Left lobe of liver (tissue), 2 donors: ENCODE measurements at regions not wholly inside any gene's neighbourhood (a gene's known extent, or its start where the extent isn't known, plus 50 kb on each side); places are given as distances from the start of the nearest gene placed in this dataset.
"Not testable (repeated sequence)": the region's sequence is repeated elsewhere in the genome, so short reads cannot be mapped to it uniquely, and the experiment has no call there.

Source experiments
- ATAC-seq: fragments of 200-7000 bp; cut with Tn5 transposase; one replicate; pipeline ENCODE4 v1.9.1; 2020; ENCODE audit warnings: mild to moderate bottlenecking, moderate library complexity
- DNase-seq: peaks from one replicate; pipeline ENCODE4 v3.0.0-alpha.2; 2020; ENCODE audit warnings: low spot score
- donor health status: DM: no; HTN: no; CAD: no; lungs with moderate emphysema.
- donor health status: DM: no; HTN: yes; CAD: no.

DNA sequence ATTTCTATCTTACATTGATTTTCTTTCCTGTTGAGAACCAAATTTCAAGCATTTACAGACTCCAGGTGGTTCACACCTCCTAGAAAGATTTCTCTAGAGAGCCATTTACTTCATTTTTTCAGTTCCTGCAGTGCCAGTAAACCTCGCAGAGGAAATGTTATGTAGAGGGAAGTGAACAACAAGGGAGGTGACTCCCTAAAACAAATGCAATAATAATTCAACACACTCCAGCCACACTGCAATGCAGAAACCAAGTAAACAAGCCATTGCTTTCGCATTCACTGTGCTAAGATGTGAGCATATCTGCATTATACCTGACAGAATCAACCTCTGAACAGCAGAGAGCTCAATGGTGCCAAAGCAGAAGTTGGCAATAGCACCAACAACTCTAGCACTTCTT lies 215.1 kb downstream of the RBM26 start:
- ATAC-seq = peak; percentile 58
- no peak for DNase-seq

DNA sequence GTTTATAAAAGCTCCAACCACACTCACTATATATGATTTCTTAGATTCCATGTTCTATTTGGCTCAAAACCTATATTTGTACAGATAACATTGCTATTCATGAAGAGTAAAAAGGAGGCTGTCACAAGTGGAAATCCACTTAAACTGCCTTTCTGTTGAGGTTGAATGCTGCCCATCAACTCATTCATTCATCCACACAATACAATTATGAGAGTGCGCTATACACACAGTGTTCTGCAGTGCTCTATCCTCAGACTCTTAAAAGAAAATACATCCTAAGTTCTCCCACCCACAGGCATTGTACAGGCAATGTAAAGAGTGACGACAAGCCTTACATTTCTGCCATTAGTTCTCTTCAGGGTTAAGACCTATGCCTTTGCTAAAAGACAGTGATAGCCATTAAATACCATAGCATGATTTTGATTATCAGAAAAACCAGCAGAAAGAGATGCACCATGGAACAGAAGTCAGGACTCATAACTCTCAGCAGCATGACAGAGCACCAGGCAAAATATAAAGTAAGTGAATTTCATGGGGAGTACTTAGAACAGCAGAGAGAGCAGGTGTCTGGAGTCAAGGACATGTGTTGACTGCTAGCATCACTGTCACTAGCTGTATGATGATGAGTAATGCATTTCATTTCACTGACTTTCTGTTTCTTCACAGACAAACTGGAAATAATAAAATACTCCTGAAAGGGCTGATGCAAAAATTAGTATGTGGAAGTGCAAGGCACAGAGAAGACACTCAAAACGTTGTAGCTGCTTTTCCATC lies 218.0 kb downstream of the RBM26 start:
- ATAC-seq (no peak), DNase-seq (no peak)

DNA sequence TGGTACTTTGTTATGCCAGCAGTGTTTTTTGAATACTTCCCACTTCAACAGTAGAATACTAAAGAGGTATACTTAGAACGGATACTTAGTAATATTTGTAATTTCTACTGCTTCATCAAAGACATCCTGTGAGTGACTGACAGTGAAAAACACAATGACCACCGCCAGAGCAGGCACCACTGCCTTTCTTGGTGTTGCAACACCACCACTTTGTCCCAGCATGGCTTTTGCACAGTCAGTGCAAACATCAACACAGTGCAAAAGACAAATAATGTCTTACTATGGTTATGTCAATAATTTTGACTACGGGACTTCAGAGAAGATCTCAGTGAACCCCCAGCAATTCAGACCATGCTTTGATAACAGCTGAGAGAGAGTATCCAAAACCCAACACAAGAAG lies 220.5 kb downstream of the RBM26 start:
- ATAC-seq (peak; percentile 71), DNase-seq (no peak)

DNA sequence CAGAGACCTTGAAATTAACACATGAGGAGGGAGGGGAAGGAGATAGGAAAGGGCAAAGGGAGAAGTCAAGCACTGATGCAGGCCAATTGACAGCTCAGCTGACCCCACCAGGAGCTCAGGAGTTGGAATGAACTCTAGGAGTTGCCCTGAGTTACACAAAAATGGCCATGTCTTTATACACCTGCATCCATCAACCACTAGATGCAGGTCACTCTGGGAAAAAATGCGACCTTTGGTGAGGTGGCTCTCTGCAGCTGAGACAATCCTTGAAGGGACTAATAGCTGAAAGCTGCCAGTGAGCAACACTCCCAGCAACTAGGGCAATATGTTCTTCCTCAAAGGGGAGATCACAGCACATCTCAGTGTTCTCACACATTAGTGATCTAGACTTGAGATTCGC lies 222.8 kb downstream of the RBM26 start:
- ATAC-seq (no peak), DNase-seq (no peak)

DNA sequence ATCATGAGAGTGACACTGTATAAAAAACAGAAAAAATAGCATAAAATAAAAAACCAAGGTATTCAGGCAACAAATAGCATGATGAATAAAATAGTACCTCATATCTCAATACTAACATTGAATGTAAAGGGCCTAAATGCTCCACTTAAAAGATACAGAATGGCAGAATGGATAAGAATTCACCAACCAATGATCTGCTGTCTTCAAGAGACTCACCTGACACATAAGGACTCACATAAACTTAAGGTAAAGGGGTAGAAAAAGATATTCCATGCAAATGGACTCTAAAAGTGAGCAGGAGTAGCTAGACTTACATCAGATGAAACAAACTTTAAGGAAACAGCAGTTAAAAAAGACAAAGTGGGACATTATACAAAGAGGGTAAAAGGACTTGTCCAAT lies 232.4 kb downstream of the RBM26 start:
- DNase-seq, ATAC-seq: not testable (repeated sequence)

DNA sequence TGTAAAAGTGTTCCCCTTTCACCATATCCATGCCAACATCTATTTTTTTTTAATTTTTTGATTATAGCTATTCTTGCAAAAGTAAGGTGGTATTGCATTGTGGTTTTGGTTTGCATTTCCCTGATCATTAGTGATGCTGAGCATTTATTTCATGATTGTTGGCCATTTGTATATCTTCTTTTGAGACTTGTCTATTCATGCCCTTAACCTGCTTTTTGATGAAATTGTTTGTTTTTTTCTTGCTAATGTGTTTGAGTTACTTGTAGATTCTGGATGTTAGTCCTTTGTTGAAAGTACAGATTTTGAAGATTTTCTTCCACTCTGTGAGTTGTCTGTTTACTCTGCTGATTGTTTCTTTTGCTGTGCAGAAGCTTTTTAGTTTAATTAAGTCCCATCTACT lies 233.1 kb downstream of the RBM26 start:
- not testable (repeated sequence) for ATAC-seq, DNase-seq

DNA sequence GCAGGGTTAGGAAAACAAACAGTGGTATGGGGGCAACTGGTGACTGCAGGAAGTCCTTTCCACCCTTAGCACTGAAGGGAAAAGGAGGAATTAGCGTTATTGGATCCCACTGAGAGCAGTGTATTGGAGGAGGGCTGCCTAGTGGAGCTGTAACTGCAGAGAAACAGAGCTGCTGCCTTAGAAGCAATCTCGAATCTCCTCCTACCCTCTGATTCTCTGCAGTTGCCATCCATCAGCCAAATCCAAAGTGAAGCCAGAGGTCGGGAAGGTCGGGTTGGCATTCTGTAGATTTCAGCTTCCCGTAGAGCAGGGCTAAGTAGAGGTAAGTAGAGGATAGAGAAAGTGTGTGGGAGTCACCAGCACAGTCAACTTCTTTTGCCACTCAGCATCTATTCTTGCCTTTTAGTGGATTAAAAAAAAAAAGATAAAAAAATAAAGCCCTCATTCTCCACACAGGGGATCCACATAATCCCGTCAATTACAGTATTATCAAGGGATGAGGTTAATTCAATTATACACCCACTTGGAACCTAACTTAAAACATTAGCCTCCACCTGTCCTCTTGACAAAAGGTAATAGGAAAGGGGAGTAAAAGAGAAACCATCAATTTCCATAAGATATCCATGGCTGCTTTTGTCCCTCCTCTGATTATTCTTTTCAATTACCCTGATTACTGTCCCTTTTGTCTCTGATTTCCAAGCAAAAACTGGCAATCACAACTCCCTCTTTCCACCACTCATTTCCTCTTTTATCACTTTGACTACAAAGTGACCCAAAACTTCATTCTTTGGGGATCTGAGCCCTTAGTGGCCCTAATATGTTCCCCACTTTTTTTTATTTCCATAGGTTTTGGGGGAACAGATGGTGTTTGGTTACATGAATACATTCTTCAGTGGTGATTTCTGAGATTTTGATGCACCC lies 234.7 kb downstream of the RBM26 start:
- DNase-seq (no peak), ATAC-seq (no peak)

DNA sequence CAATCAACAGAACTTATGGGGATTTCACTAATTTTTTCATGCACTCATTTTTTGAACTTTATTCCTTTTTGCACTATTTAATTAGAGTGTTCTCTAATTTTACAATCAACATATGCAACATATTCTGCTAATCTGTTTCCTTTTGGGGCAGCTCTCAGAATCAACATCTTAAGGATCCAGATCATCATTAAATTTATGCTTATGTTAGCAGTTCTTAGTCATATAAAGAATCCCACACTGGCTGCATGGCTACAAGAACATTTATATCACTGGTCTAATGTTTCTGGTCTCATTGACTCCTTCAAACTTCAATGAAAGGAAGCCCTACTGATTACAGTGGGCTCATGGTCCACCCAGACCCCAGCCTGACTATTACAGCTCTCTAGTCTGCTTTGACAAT lies 245.2 kb downstream of the RBM26 start:
- ATAC-seq = no peak
- DNase-seq = no peak

DNA sequence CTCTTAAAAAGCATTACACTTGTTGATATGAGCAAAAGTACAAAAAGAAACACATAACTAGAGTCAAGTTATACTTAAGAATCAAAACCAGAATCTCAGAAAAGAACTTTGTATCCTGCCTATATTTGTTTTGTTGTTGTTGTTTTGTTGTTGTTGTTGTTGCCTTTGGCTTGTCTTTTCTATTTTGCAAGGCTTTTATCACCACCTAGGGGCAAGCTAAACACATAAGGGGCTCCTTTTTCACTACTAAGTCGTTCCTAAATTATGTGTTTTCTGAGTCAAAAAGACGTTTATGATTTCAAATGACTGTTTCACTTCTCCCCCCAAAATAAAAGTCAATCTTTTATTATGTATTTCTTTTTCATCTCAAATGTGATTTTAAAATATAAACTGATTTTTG lies 250.2 kb downstream of the RBM26 start:
- DNase-seq (no peak), ATAC-seq (no peak)

DNA sequence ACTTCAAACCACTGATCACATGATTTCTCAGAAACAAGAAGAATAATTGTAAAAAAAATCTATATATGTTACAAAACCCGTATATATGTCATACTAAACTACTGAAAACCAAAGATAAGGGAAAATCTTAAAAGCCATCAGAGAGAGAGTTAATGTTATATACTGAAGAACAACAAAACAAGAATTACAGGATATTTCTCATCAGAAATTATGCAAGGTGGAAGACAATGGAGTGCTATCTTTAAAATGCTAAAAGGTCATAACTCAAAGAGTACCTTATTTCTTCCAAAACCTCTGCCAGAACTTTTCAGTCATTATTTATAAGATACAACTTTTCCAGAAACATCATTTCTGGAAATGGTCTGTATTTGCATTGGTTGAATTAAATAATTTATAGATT lies 256.8 kb downstream of the RBM26 start:
- DNase-seq = no peak
- ATAC-seq = no peak

DNA sequence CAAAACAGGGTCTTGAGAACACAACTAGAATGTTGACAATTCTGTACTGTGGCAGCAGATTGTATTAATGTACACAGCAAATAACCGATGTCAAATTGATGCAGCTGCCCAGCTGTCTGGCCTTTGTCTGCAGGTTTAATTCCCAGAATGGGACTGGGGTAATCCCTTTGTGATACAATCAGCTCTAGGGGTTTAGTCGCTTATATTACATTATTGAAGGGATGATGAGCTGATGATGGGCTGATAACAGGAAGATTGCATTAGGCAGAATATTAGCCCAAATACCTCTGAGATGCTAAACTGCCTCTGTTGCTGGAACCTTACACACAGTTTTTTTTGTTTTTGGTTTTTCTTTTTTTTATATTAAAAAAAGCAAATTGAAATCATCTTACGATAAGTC lies 265.0 kb downstream of the RBM26 start:
- ATAC-seq (no peak), DNase-seq (no peak)

DNA sequence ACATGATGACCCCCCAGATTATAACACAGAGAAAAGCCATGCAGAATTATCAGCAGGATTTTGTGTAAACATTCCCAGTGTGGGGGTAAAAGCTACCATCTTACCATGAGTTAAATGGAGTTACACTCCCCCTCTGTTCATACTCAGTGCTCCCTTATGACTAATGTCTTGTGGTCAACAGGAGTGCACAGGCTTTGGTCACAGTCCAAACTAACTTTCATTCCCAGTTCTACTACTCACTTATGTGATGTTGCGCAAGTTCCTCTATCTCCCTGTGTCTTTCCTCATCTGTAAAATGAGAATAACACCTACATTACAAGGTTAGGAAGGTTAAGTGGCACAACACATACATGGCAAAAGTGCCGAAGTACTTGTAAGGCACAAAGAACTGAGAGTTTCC lies 277.9 kb downstream of the RBM26 start:
- DNase-seq (no peak), ATAC-seq (no peak)

DNA sequence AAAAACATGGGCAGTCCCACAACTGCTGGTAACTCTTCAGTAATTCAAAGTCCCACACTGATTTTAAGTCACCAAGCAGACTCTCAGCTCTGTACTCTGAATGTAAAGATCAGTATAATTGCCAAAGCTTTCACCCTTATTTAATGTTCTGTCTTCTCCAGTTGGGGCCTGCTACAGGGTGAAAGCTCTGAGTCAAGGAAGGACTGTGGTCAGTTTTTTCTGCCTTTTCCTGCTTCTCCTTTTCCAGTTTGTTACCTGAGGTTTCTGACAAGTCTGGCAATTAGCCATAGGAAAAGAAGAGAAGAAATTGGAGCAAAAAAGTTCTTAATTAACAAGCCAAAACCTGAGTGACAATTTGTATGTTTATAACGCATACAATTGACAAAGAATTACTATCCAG lies 279.3 kb downstream of the RBM26 start:
- DNase-seq (no peak), ATAC-seq (no peak)

DNA sequence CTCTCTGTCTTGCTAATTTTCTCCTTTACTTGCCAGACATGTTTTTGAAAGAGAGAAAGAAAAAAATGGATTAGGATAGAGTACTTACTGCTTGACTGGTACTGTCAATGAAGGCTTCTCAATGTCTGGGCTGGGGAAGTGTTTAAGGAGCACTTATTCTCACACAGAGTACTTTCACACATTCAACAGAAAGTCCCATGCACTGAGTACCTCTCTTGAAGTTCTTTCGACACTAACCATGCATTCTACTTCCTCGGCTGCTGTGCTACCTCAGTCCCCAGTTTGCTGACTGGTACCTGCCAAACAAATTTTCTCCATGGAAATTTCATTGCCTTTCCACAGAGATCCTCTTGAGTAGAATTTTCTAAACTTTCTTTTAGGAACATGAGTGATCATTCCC lies 281.9 kb downstream of the RBM26 start:
- DNase-seq = no peak
- no peak for ATAC-seq

DNA sequence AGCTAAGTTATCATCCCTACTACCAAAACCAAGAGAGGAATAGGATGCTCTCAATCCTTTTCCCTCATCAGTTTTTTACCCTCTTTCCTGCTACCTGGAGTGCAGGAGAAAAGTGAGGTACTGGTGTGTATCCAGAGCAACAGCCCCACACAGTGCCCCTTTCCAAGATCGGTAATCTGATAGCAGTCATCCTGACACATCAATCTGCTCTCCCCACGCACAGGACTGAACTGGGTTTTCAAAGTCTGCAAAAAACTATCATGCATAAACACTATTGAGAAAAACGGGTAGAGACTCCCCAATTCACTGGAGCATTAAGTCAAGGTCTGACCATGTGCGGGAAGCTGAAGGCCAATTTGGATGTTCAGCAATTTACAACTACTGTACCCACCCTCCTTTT lies 284.8 kb downstream of the RBM26 start:
- ATAC-seq = no peak
- no peak for DNase-seq

DNA sequence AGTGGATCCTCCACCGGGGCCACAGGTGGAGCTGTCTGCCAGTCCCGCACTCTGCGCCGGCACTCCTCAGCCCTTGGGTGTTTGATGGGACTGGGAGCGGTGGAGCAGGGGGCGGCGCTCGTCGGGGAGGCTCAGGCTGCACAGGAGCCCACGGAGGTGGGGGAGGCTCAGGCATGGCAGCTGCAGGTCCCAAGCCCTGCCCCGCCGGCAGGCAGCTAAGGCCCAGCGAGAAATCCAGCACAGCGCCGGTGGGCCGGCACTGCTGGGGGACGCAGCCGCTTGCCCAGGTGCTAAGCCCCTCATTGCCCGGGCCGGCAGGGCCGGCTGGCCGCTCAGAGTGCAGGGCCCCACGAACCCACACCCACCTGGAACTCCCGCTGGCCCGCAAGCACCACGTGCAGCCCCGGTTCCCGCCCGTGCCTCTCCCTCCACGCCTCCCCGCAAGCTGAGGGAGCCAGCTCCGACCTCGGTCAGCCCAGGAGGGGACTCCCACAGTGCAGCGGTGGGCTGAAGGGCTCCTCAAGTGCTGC lies 286.4 kb downstream of the RBM26 start:
- ATAC-seq (no peak), DNase-seq (no peak)

DNA sequence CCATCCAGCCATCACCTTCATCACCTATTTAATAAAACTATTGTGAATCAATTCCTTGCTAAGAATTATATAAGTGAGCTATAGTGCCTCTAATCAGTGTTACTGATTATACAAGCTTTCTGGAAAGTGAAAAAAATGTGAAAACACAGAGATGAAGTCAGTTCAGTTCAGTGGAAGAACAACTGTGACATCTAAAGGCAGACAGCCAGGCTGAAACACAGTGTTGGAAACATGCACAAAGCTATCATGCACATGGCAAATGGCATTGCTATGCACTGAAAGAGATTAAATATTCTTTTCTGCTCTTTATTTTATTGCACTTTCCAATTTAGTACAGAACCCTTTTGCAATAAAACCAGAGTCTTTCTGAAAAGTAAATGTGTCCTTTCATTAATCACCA lies 294.0 kb downstream of the RBM26 start:
- no peak for DNase-seq
- no peak for ATAC-seq

DNA sequence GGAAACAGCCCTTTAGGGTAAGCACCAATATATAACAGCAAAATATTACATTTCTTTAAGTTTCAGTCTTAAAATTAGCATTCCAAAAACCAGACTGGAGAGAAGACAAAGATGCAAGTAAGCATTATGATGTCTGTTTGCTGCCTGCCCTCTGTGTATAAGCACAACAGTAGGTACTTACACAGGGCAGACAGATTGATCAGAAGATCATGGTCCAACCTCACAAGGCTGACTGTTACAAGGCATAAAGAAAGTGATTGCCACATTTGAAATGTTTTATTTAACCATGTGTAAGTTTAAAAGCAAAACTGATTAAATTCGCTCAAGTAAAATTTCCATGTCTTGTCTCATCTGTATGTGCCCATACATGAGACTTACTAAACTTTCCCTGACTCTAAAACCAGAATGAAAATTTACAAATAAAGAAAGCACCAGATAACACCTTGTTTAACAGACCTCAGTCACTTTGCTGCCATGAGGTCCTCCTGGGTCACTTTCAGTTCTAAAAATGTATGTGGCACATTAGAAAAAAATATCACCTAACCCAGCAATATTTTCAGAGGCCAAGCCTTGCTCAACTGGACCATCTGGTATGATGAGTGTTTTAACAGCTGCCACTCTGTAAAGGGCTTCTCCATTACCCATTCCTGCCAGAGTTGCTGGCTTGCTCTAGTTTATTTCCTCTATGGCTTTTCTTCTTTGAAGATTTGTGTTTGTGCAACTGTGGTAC lies 297.0 kb downstream of the RBM26 start:
- DNase-seq (no peak), ATAC-seq (no peak)

DNA sequence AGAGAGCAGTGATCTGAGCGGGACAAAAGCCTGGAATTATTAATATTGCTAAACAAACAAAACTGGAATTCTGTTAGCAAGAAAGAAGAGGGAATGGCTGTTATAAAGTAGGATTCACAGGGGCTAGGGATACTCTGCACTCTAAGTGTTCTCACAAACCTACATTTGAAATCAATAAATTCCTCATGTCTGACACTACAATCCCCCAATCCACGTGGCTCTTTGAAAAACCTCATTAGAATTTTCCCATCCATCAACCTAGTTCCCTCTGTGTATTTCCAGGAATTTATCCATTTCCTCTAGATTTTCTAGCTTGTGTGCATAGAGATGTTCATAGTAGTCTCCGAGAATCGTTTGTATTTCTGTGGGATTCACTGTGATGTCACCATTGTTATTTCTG lies 307.5 kb downstream of the RBM26 start:
- no peak for ATAC-seq
- no peak for DNase-seq

DNA sequence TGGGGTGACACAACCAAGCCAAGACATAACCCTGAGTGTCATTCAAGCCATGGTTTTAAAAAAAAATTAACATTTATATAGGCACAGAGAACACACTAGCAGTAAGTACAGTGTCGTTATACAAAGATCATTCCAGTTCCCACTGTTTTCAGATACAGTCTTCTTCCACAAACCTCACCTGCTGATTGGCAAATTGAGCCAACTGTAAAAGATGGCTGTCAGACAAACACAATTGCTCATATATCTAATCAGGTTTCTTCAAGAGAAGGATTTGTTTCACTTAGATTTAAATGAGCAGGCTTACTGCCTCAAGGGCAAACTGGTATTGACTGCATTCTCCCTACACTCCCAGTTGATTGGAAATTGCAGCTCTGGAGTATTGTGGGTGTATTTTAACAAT lies 308.9 kb downstream of the RBM26 start:
- DNase-seq (no peak), ATAC-seq (no peak)

DNA sequence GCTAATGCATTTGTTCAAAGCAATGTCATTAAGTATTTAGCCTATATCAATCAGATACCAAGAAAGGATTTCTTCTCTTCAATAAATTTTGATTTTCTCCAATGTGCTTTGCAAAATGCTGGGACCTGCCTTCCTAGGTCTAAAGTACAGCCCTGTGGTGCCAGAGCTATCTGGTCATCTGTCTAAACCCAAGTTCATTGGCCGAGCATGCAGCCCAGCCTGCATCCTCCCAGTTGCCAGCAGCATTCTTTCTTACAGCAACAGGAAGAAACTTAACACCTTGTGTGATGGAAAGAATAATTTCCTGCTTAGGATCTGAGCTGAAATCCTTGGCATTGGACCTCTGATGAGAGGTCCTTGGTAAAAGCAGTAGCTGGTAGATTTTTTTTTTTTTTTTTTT lies 310.0 kb downstream of the RBM26 start:
- DNase-seq (no peak), ATAC-seq (peak; percentile 57)
